PFSK-1 (cell line): ENCODE measurements at regions not wholly inside any gene's neighbourhood (a gene's known extent, or its start where the extent isn't known, plus 50 kb on each side); places are given as distances from the start of the nearest gene placed in this dataset.

ENCODE experiments used
- FOXP2 ChIP-seq: optimal IDR thresholded peaks from 2 replicates; pipeline ENCODE3; 2011; ENCODE audit warnings: borderline replicate concordance, control low read depth, inconsistent platforms; ENCODE audit not compliant: insufficient read depth; ENCODE audit errors: extremely low read length, extremely low read depth
- POLR2AphosphoS5 ChIP-seq: IDR thresholded peaks from 2 replicates; pipeline ENCODE4 v1.6.1; 2012; ENCODE audit warnings: low read depth, mild to moderate bottlenecking, control low read depth, low read length, moderate library complexity
- REST ChIP-seq, 2 experiments: IDR thresholded peaks; 2 replicates each; pipeline versions ENCODE4 v1.6.1 to v1.8.0; 2011 to 2012; ENCODE audit warnings: low read depth in 2 of 2, low read length in 2 of 2, control low read depth in 1 of 2, inconsistent platforms in 1 of 2, mild to moderate bottlenecking in 1 of 2, moderate library complexity in 1 of 2; ENCODE audit not compliant: insufficient read depth in 1 of 2
- SIN3A ChIP-seq: IDR thresholded peaks from 2 replicates; pipeline ENCODE4 v1.6.1; 2012; ENCODE audit warnings: mild to moderate bottlenecking, low read length, moderate library complexity, borderline replicate concordance; ENCODE audit not compliant: insufficient read depth
- TAF1 ChIP-seq: IDR thresholded peaks from 2 replicates; pipeline ENCODE4 v1.6.1; 2012; ENCODE audit warnings: low read length, control low read depth, borderline replicate concordance; ENCODE audit not compliant: insufficient read depth

GRCh38 chr3:6600237-6600636 is 260.7 kb upstream of the GRM7 start:
- TF ChIP-seq POLR2AphosphoS5 (no peak), REST (IDR thresholded peaks at IDR 0.05; ENCODE audit: insufficient read depth in 1 of 2, low read depth in 2 of 2, low read length in 2 of 2) (no peak), SIN3A (no peak), FOXP2 (no peak), TAF1 (no peak)

- TF ChIP-seq FOXP2 (no peak), REST (IDR thresholded peaks at IDR 0.05; ENCODE audit: insufficient read depth in 1 of 2, low read depth in 2 of 2, low read length in 2 of 2) (no peak), POLR2AphosphoS5 (no peak), TAF1 (no peak), SIN3A (no peak)
These were observed 259.5 kb upstream of the GRM7 start for GRCh38 chr3:6601374-6601773.

GRCh38 chr3:6602329-6602728 is 258.6 kb upstream of the GRM7 start:
- TF ChIP-seq TAF1: no peak
- TF ChIP-seq FOXP2: no peak
- TF ChIP-seq REST (IDR thresholded peaks at IDR 0.05; ENCODE audit: insufficient read depth in 1 of 2, low read depth in 2 of 2, low read length in 2 of 2): no peak
- TF ChIP-seq POLR2AphosphoS5: no peak
- TF ChIP-seq SIN3A: no peak

GRCh38 chr3:6605227-6605626 is 255.7 kb upstream of the GRM7 start:
- TF ChIP-seq FOXP2: no peak
- TF ChIP-seq REST (IDR thresholded peaks at IDR 0.05; ENCODE audit: insufficient read depth in 1 of 2, low read depth in 2 of 2, low read length in 2 of 2): no peak
- TF ChIP-seq SIN3A: no peak
- TF ChIP-seq TAF1: no peak
- no peak for TF ChIP-seq POLR2AphosphoS5

- TF ChIP-seq TAF1 (no peak), REST (IDR thresholded peaks at IDR 0.05; ENCODE audit: insufficient read depth in 1 of 2, low read depth in 2 of 2, low read length in 2 of 2) (no peak), FOXP2 (no peak)
These were observed 252.1 kb upstream of the GRM7 start for GRCh38 chr3:6608843-6609242.
